ENCODE measurements at regions not wholly inside any gene's neighbourhood (a gene's known extent, or its start where the extent isn't known, plus 50 kb on each side); places are given as distances from the start of the nearest gene placed in this dataset.
"Not testable (repeated sequence)": the region's sequence is repeated elsewhere in the genome, so short reads cannot be mapped to it uniquely, and the experiment has no call there.

- DNase-seq (ENCODE audit: low spot score) = no peak
These were observed 91.6 kb upstream of the RUNX3 start for GRCh38 chr1:25021591-25022215.

GRCh38 chr1:25020851-25021590 lies 90.9 kb upstream of the RUNX3 start:
- DNase-seq (ENCODE audit: low spot score) = no peak

- DNase-seq (ENCODE audit: low spot score) = no peak
These were observed 90.2 kb upstream of the RUNX3 start for GRCh38 chr1:25020173-25020845.

GRCh38 chr1:25019337-25020172 lies 89.5 kb upstream of the RUNX3 start:
- no peak for DNase-seq (ENCODE audit: low spot score)

- DNase-seq (ENCODE audit: low spot score) = no peak
These were observed 88.9 kb upstream of the RUNX3 start for GRCh38 chr1:25018943-25019336.

- DNase-seq (ENCODE audit: low spot score) = no peak
These were observed 88.1 kb upstream of the RUNX3 start for GRCh38 chr1:25018110-25018735.

GRCh38 chr1:25017436-25018109 lies 87.5 kb upstream of the RUNX3 start:
- no peak for DNase-seq (ENCODE audit: low spot score)

GRCh38 chr1:25012966-25013962 lies 83.2 kb upstream of the RUNX3 start:
- DNase-seq (ENCODE audit: low spot score) = no peak

GRCh38 chr1:25011943-25012638 lies 82.0 kb upstream of the RUNX3 start:
- DNase-seq (ENCODE audit: low spot score) = no peak

GRCh38 chr1:25011275-25011674 lies 81.2 kb upstream of the RUNX3 start:
- no peak for DNase-seq (ENCODE audit: low spot score)

- DNase-seq (ENCODE audit: low spot score) = no peak
These were observed 79.7 kb upstream of the RUNX3 start for GRCh38 chr1:25009671-25010262.

GRCh38 chr1:25008192-25008485 lies 78.1 kb upstream of the RUNX3 start:
- no peak for DNase-seq (ENCODE audit: low spot score)

- DNase-seq (ENCODE audit: low spot score) = not testable (repeated sequence)
These were observed 77.5 kb upstream of the RUNX3 start for GRCh38 chr1:25007390-25008191.

- DNase-seq (ENCODE audit: low spot score) = no peak
These were observed 76.7 kb upstream of the RUNX3 start for GRCh38 chr1:25006770-25007169.

GRCh38 chr1:25004355-25004754 lies 74.3 kb upstream of the RUNX3 start:
- no peak for DNase-seq (ENCODE audit: low spot score)

- no peak for DNase-seq (ENCODE audit: low spot score)
These were observed 73.5 kb upstream of the RUNX3 start for GRCh38 chr1:25003457-25004190.

- no peak for DNase-seq (ENCODE audit: low spot score)
These were observed 72.9 kb upstream of the RUNX3 start for GRCh38 chr1:25003000-25003399.
